Prostate gland (tissue), 2 donors: ENCODE measurements at regions not wholly inside any gene's neighbourhood (a gene's known extent, or its start where the extent isn't known, plus 50 kb on each side); places are given as distances from the start of the nearest gene placed in this dataset.

Experiments
- DNase-seq: peaks from one replicate; pipeline ENCODE4 v3.0.0-alpha.2; 2019; ENCODE audit warnings: low spot score
- H3K27ac ChIP-seq, 2 donors: fragments of 200-600 bp; sonication (generic); 2 replicates each; pipeline ENCODE4 v1.5.1; 2017 to 2019
- H3K27me3 ChIP-seq: fragments of 200-600 bp; sonication (generic); replicated peaks from 2 replicates; pipeline ENCODE4 v1.5.1; 2019; ENCODE audit not compliant: insufficient read depth
- H3K36me3 ChIP-seq, 2 donors: fragments of 200-600 bp; sonication (generic); 1 replicate in 1 of 2; 2 replicates in 1 of 2; pipeline versions ENCODE4 v1.5.1 to v1.8.1; 2017 to 2019
- H3K4me1 ChIP-seq: fragments of 200-600 bp; sonication (generic); replicated peaks from 2 replicates; pipeline ENCODE4 v1.5.1; 2019
- H3K4me3 ChIP-seq, 2 donors: fragments of 200-600 bp; sonication (generic); 2 replicates each; pipeline ENCODE4 v1.5.1; 2017 to 2019
- H3K9me3 ChIP-seq: fragments of 200-600 bp; sonication (generic); 2 replicates; pipeline ENCODE4 v1.5.1; 2017
- POLR2A ChIP-seq: fragments of 450-650 bp; IDR thresholded peaks from one replicate; pipeline ENCODE4 v1.6.1; 2016; ENCODE audit warnings: antibody characterized with exemption, mild to moderate bottlenecking
- POLR2AphosphoS5 ChIP-seq: sonication (generic); formaldehyde crosslinking; IDR thresholded peaks from one replicate; pipeline ENCODE4 v1.6.1; 2017; ENCODE audit warnings: antibody characterized with exemption
- WGBS: methylation state at CpG from one replicate; pipeline ENCODE4 v1.1.5; 2018; 5-methylcytosine and 5-hydroxymethylcytosine counted together
- intact Hi-C: fragments of 100-400 bp; cut with DNase I; formaldehyde crosslinking; loops from one replicate; pipeline ENCODE4 v1.14.2; 2022
- TF ChIP-seq, protein P1 (sequence below), 4 experiments: fragments of 200-600 bp in 2 of 4; fragments of 450-650 bp in 2 of 4; sonication (generic) in 2 of 4; IDR thresholded peaks; 1 replicate in 3 of 4; 2 replicates in 1 of 4; pipeline ENCODE4 v1.5.1; 2016 to 2019; ENCODE audit warnings: antibody characterized with exemption in 4 of 4, mild to moderate bottlenecking in 2 of 4, moderate library complexity in 2 of 4

DNA sequence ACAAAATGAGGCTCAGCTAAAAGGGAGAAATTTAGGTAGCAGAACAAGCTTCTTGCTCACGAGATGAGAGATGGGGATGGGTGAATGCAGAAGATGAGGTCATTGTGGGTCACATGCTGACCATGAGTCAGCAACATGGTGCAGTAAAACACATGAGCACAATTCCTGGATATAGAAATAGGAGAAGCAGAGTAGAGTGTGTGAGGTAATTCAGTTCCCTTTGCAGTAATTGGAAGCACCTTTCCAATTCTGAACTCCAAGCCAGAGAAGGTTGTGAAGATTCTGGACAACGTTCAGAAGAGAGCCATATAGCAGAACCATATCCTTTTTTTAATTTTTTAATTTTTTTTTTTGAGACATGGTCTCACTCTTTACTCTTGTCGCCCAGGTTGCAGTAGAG is 62.0 kb upstream of the LMNTD1 start:
- Histone ChIP-seq H3K9me3 (no peaks in the 10 kb centered on the region), H3K27ac (no peak overlapping the region), H3K4me1 (no peaks in the 10 kb centered on the region), H3K27me3 (no peaks in the 10 kb centered on the region), H3K4me3 (no peak overlapping the region), H3K36me3 (no peaks in the 10 kb centered on the region)
- TF ChIP-seq POLR2A (no peak), POLR2AphosphoS5 (no peak)
- TF ChIP-seq, protein P1, sequence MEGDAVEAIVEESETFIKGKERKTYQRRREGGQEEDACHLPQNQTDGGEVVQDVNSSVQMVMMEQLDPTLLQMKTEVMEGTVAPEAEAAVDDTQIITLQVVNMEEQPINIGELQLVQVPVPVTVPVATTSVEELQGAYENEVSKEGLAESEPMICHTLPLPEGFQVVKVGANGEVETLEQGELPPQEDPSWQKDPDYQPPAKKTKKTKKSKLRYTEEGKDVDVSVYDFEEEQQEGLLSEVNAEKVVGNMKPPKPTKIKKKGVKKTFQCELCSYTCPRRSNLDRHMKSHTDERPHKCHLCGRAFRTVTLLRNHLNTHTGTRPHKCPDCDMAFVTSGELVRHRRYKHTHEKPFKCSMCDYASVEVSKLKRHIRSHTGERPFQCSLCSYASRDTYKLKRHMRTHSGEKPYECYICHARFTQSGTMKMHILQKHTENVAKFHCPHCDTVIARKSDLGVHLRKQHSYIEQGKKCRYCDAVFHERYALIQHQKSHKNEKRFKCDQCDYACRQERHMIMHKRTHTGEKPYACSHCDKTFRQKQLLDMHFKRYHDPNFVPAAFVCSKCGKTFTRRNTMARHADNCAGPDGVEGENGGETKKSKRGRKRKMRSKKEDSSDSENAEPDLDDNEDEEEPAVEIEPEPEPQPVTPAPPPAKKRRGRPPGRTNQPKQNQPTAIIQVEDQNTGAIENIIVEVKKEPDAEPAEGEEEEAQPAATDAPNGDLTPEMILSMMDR (IDR thresholded peaks at IDR 0.05), result no peak
- DNase-seq, result no peak
- WGBS, result 86% methylated on average over 3 of the region's 3 CpGs
- intact Hi-C loops, result no loop called here

DNA sequence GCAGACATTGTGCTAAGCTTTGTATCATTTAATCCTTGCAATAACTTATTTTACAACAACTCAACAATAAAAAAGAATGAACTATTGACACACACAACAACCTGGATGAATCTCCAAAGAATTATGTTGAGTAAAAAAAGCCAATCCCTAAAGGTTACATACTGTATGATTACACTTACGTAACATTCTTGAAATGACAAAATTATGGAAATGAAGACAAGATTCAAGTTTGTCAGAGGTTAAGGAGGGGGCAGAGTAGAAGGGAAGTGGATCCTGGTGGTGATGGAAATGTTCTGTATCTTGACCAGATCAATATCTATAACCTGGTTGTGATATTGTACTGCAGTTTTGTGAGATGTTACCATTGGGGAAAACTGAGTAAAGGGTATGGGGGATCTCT is 63.2 kb upstream of the LMNTD1 start:
- TF ChIP-seq, protein P1 (IDR thresholded peaks at IDR 0.05), result no peak
- no peak for TF ChIP-seq POLR2AphosphoS5
- TF ChIP-seq POLR2A, result no peak
- H3K27me3 ChIP-seq, result no peaks in the 10 kb centered on the region
- WGBS, result 95% methylated on average over 1 of the region's 1 CpG
- no peaks in the 10 kb centered on the region for H3K36me3 ChIP-seq
- intact Hi-C loops, result no loop called here
- no peaks in the 10 kb centered on the region for H3K9me3 ChIP-seq
- no peak for DNase-seq
- no peaks in the 10 kb centered on the region for H3K4me1 ChIP-seq
- no peak overlapping the region for H3K4me3 ChIP-seq
- H3K27ac ChIP-seq, result no peak overlapping the region

DNA sequence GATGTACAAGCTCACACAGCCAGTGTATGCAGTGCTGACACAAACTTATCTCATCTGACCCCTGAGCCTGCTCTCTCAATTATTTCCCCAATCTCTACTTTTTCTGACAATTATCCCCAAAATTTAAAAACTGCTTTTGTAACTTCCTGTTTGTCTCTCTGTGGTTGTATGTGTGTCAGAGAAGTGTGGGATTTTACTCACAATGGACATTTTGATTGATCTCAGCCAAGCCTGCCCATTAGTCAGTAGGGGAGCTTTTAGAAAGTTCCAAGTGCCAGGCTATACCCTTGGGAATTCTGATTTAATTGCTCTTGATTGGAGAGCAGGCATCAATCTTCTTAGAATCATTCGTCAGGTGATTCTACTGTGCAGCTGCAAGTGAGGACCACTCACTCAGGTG is 64.9 kb upstream of the LMNTD1 start:
- TF ChIP-seq POLR2AphosphoS5, result no peak
- TF ChIP-seq, protein P1 (IDR thresholded peaks at IDR 0.05), result no peak
- TF ChIP-seq POLR2A, result no peak
- Histone ChIP-seq H3K27me3 (no peaks in the 10 kb centered on the region), H3K4me3 (no peak overlapping the region), H3K36me3 (no peaks in the 10 kb centered on the region), H3K27ac (no peak overlapping the region), H3K9me3 (no peaks in the 10 kb centered on the region), H3K4me1 (no peaks in the 10 kb centered on the region)
- intact Hi-C loops, result no loop called here
- 86% methylated on average over 1 of the region's 1 CpG for WGBS
- no peak for DNase-seq

DNA sequence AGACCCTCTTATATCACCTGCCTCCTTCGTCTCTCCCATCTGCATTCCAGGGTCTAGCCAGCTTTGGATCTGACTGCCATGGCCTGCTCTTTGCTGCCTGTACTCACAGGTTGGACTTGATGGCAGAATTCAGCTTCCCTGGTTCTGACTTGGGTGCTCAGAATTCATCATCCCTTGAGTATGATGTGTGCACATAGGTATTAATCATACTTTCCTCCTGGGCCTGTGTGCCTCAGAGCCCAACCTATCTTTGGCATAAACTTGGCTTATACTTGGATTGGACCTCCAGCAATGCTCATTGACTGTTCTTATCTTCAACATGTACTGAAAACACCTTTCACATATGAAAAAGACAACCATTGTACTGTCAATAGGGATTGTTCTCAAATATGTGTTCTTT is 70.7 kb upstream of the LMNTD1 start:
- DNase-seq, result no peak
- intact Hi-C loops, result no loop called here
- Histone ChIP-seq H3K27me3 (no peaks in the 10 kb centered on the region), H3K27ac (no peak overlapping the region), H3K4me3 (no peak overlapping the region), H3K4me1 (no peaks in the 10 kb centered on the region), H3K9me3 (no peaks in the 10 kb centered on the region), H3K36me3 (no peaks in the 10 kb centered on the region)
- TF ChIP-seq, protein P1 (IDR thresholded peaks at IDR 0.05), result no peak
- TF ChIP-seq POLR2AphosphoS5 (no peak), POLR2A (no peak)
- WGBS, result 96% methylated on average over 1 of the region's 1 CpG

DNA sequence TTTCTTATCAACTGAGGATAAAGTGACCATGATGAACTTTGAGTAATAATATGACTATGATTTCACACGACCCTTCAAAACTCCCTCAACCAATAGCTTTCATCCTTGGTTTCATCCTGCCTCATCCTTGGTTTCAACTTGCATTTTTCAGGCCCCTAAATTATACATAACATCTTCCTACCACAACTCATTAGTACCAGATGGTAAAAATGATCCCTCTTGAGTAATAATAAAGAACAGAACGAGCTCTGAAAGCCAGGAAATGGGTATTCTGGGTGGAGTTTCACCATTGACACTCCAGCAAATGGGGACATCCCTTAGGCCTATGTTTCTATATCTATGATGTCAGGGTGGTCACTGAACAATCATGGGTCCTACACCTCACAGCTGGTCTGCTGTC is 72.1 kb upstream of the LMNTD1 start:
- H3K36me3 ChIP-seq, result no peaks in the 10 kb centered on the region
- no peak overlapping the region for H3K27ac ChIP-seq
- H3K9me3 ChIP-seq, result no peaks in the 10 kb centered on the region
- no peaks in the 10 kb centered on the region for H3K4me1 ChIP-seq
- H3K27me3 ChIP-seq, result no peaks in the 10 kb centered on the region
- intact Hi-C loops, result no loop called here
- no peak for DNase-seq
- TF ChIP-seq POLR2AphosphoS5 (no peak), POLR2A (no peak)
- TF ChIP-seq, protein P1 (IDR thresholded peaks at IDR 0.05), result no peak
- no peak overlapping the region for H3K4me3 ChIP-seq
- 76% methylated on average over 2 of the region's 2 CpGs for WGBS
